KMS-11 (cell line): ENCODE measurements at regions not wholly inside any gene's neighbourhood (a gene's known extent, or its start where the extent isn't known, plus 50 kb on each side); places are given as distances from the start of the nearest gene placed in this dataset.

Experiments used
- H2AFZ ChIP-seq: fragments of 200-600 bp; sonication (generic); 2 replicates; pipeline ENCODE4 v1.6.1; 2016; ENCODE audit warnings: antibody characterized with exemption, mixed run types, low read depth
- H3K27ac ChIP-seq: fragments of 200-600 bp; sonication (generic); 2 replicates; pipeline ENCODE4 v1.6.1; 2016; ENCODE audit warnings: mild to moderate bottlenecking, mixed run types
- H3K27me3 ChIP-seq: fragments of 200-600 bp; sonication (generic); 2 replicates; pipeline ENCODE4 v1.6.1; 2017; ENCODE audit warnings: mild to moderate bottlenecking, low read depth, mixed run types, moderate library complexity; ENCODE audit not compliant: insufficient read depth
- H3K36me3 ChIP-seq: fragments of 200-600 bp; sonication (generic); 2 replicates; pipeline ENCODE4 v1.6.1; 2017; ENCODE audit warnings: mild to moderate bottlenecking, mixed run types; ENCODE audit not compliant: insufficient read depth
- H3K4me1 ChIP-seq: fragments of 200-600 bp; sonication (generic); 2 replicates; pipeline ENCODE4 v1.6.1; 2016; ENCODE audit warnings: mild to moderate bottlenecking, low read depth, mixed run types; ENCODE audit not compliant: poor library complexity, severe bottlenecking
- H3K4me2 ChIP-seq: fragments of 200-600 bp; sonication (generic); 2 replicates; pipeline ENCODE4 v1.7.0; 2016; ENCODE audit warnings: mild to moderate bottlenecking, mixed run types
- H3K4me3 ChIP-seq: fragments of 200-600 bp; sonication (generic); IDR thresholded peaks from 2 replicates; pipeline ENCODE4 v1.6.1; 2017; ENCODE audit warnings: low read depth, low read length, mixed read lengths; ENCODE audit not compliant: insufficient read depth
- H3K79me2 ChIP-seq: fragments of 200-600 bp; sonication (generic); 2 replicates; pipeline ENCODE4 v1.6.1; 2016; ENCODE audit warnings: low read depth, mixed run types; ENCODE audit not compliant: insufficient read depth
- H3K9ac ChIP-seq: fragments of 200-600 bp; sonication (generic); 2 replicates; pipeline ENCODE4 v1.6.1; 2016; ENCODE audit warnings: mild to moderate bottlenecking, mixed run types
- H4K20me1 ChIP-seq: fragments of 200-600 bp; sonication (generic); 2 replicates; pipeline ENCODE4 v1.6.1; 2016; ENCODE audit warnings: mild to moderate bottlenecking, mixed run types; ENCODE audit not compliant: insufficient read depth
- CTCF ChIP-seq: fragments of 200-600 bp; sonication (generic); conservative IDR thresholded peaks from 2 replicates; pipeline ENCODE4 v1.6.1; 2017; ENCODE audit warnings: low read depth, mild to moderate bottlenecking, antibody characterized with exemption, low read length, moderate library complexity, mixed read lengths

GRCh38 chr12:83404521-83404920 lies 717.8 kb downstream of the TMTC2 start:
- no peak for TF ChIP-seq CTCF
- Histone ChIP-seq H3K27ac (no peak overlapping the region), H3K27me3 (no peaks in the 10 kb centered on the region), H3K4me2 (no peak overlapping the region), H3K79me2 (no peaks in the 10 kb centered on the region), H3K9ac (no peak overlapping the region), H4K20me1 (no peaks in the 10 kb centered on the region), H3K4me3 (no peak overlapping the region), H3K4me1 (no peaks in the 10 kb centered on the region), H3K36me3 (no peaks in the 10 kb centered on the region), H2AFZ (no peak overlapping the region)

- Histone ChIP-seq H3K27ac (no peak overlapping the region), H4K20me1 (no peaks in the 10 kb centered on the region), H3K79me2 (no peaks in the 10 kb centered on the region), H3K36me3 (no peaks in the 10 kb centered on the region), H3K4me2 (no peak overlapping the region), H2AFZ (no peak overlapping the region), H3K9ac (no peak overlapping the region), H3K4me1 (no peaks in the 10 kb centered on the region), H3K4me3 (no peak overlapping the region), H3K27me3 (no peaks in the 10 kb centered on the region)
- no peak for TF ChIP-seq CTCF
These were observed 703.5 kb downstream of the TMTC2 start for GRCh38 chr12:83390186-83390585.

GRCh38 chr12:83389237-83389996 lies 702.7 kb downstream of the TMTC2 start:
- Histone ChIP-seq H3K27ac (no peak overlapping the region), H3K27me3 (no peaks in the 10 kb centered on the region), H3K9ac (no peak overlapping the region), H2AFZ (no peak overlapping the region), H4K20me1 (no peaks in the 10 kb centered on the region), H3K36me3 (no peaks in the 10 kb centered on the region), H3K4me1 (no peaks in the 10 kb centered on the region), H3K4me3 (no peak overlapping the region), H3K79me2 (no peaks in the 10 kb centered on the region), H3K4me2 (no peak overlapping the region)
- no peak for TF ChIP-seq CTCF

- Histone ChIP-seq H3K27me3 (no peaks in the 10 kb centered on the region), H2AFZ (no peak overlapping the region), H3K4me2 (no peak overlapping the region), H3K27ac (no peak overlapping the region), H3K4me3 (no peak overlapping the region), H3K4me1 (no peaks in the 10 kb centered on the region), H3K36me3 (no peaks in the 10 kb centered on the region), H3K79me2 (no peaks in the 10 kb centered on the region), H3K9ac (no peak overlapping the region), H4K20me1 (no peaks in the 10 kb centered on the region)
- TF ChIP-seq CTCF: no peak
These were observed 701.8 kb downstream of the TMTC2 start for GRCh38 chr12:83388551-83388950.
